Neural cell (in vitro differentiated cells): ENCODE measurements at regions not wholly inside any gene's neighbourhood (a gene's known extent, or its start where the extent isn't known, plus 50 kb on each side); places are given as distances from the start of the nearest gene placed in this dataset.

ENCODE experiments used
- H2AFZ ChIP-seq: fragments of 200-600, 300-800 bp; sonication (generic), shearing (Covaris generic); 2 replicates; pipeline ENCODE4 v1.6.0; 2014; ENCODE audit warnings: low read depth, mild to moderate bottlenecking, antibody characterized with exemption, low read length, moderate library complexity
- H3F3A ChIP-seq: fragments of 200-600 bp; shearing (Covaris generic); 2 replicates; pipeline ENCODE4 v1.6.1; 2016; ENCODE audit warnings: mild to moderate bottlenecking, moderate library complexity, mixed read lengths, antibody characterized with exemption, low read length; ENCODE audit not compliant: insufficient read depth, poor library complexity, severe bottlenecking
- H3K27ac ChIP-seq: fragments of 200-600, 300-800 bp; sonication (generic), shearing (Covaris generic); 2 replicates; pipeline ENCODE4 v1.5.1; 2014; ENCODE audit warnings: mild to moderate bottlenecking, low read length, moderate library complexity
- H3K27me3 ChIP-seq: fragments of 300-800, 200-600 bp; sonication (generic), shearing (Covaris generic); 2 replicates; pipeline ENCODE4 v1.6.0; 2014; ENCODE audit warnings: mild to moderate bottlenecking, low read depth, low read length, moderate library complexity; ENCODE audit not compliant: insufficient read depth
- H3K36me3 ChIP-seq: fragments of 300-800, 200-600 bp; sonication (generic), shearing (Covaris generic); 2 replicates; pipeline ENCODE4 v1.5.1; 2014; ENCODE audit warnings: mild to moderate bottlenecking, antibody characterized with exemption, low read length, moderate library complexity; ENCODE audit not compliant: insufficient read depth
- H3K4me2 ChIP-seq: fragments of 300-800, 200-600 bp; sonication (generic), shearing (Covaris generic); 2 replicates; pipeline ENCODE4 v1.6.0; 2014; ENCODE audit warnings: mild to moderate bottlenecking, low read length
- H3K4me3 ChIP-seq: fragments of 300-800, 200-600 bp; sonication (generic), shearing (Covaris generic); 2 replicates; pipeline ENCODE4 v1.5.1; 2014; ENCODE audit warnings: mild to moderate bottlenecking, low read length, moderate library complexity
- H3K79me2 ChIP-seq: fragments of 200-600 bp; shearing (Covaris generic); replicated peaks from 2 replicates; pipeline ENCODE4 v1.6.0; 2014; ENCODE audit warnings: mild to moderate bottlenecking, low read length, moderate library complexity; ENCODE audit not compliant: insufficient read depth
- H3K9ac ChIP-seq: fragments of 300-800, 200-600 bp; sonication (generic), shearing (Covaris generic); 2 replicates; pipeline ENCODE4 v1.6.1; 2016; ENCODE audit warnings: mild to moderate bottlenecking, low read length, mixed read lengths
- H3K9me2 ChIP-seq: fragments of 200-600 bp; shearing (Covaris generic); 2 replicates; pipeline ENCODE4 v1.6.1; 2016; ENCODE audit warnings: mild to moderate bottlenecking, low read length, mixed read lengths; ENCODE audit not compliant: insufficient read depth
- H3K9me3 ChIP-seq: fragments of 200-600, 300-800 bp; sonication (generic), shearing (Covaris generic); 2 replicates; pipeline ENCODE4 v1.6.1; 2016; ENCODE audit warnings: mild to moderate bottlenecking, mixed run types, low read length, moderate library complexity, mixed read lengths
- H4K20me1 ChIP-seq: fragments of 200-600 bp; shearing (Covaris generic); 2 replicates; pipeline ENCODE4 v1.6.1; 2016; ENCODE audit warnings: mild to moderate bottlenecking, mixed run types; ENCODE audit not compliant: insufficient read depth
- CTCF ChIP-seq: fragments of 450-650 bp; IDR thresholded peaks from 2 replicates; pipeline ENCODE4 v1.5.1; 2014; ENCODE audit warnings: antibody characterized with exemption, mild to moderate bottlenecking, moderate library complexity; ENCODE audit not compliant: poor library complexity, severe bottlenecking
- EP300 ChIP-seq: fragments of 450-650 bp; conservative IDR thresholded peaks from 2 replicates; pipeline ENCODE4 v1.6.1; 2014; ENCODE audit warnings: antibody characterized with exemption, mild to moderate bottlenecking, moderate library complexity; ENCODE audit not compliant: poor library complexity, severe bottlenecking
- EZH2 ChIP-seq: fragments of 200-600, 300-800 bp; shearing (Covaris generic), sonication (generic); IDR thresholded peaks from 2 replicates; pipeline ENCODE4 v1.6.1; 2014; ENCODE audit warnings: antibody characterized with exemption, low read length, borderline replicate concordance, mild to moderate bottlenecking; ENCODE audit not compliant: insufficient read depth, poor library complexity, severe bottlenecking
- MXI1 ChIP-seq: fragments of 450-650 bp; conservative IDR thresholded peaks from 2 replicates; pipeline ENCODE4 v1.6.1; 2014; ENCODE audit warnings: antibody characterized with exemption, mild to moderate bottlenecking; ENCODE audit not compliant: poor library complexity, severe bottlenecking
- POLR2AphosphoS5 ChIP-seq: IDR thresholded peaks from 2 replicates; pipeline ENCODE4 v1.6.1; 2012
- RAD21 ChIP-seq: fragments of 450-650 bp; conservative IDR thresholded peaks from 2 replicates; pipeline ENCODE4 v1.6.1; 2014; ENCODE audit warnings: antibody characterized with exemption, mild to moderate bottlenecking, moderate library complexity
- REST ChIP-seq: IDR thresholded peaks from 2 replicates; pipeline ENCODE4 v1.6.1; 2012; ENCODE audit warnings: borderline replicate concordance
- SMC3 ChIP-seq: fragments of 450-650 bp; conservative IDR thresholded peaks from 2 replicates; pipeline ENCODE4 v1.6.1; 2014; ENCODE audit warnings: antibody characterized with exemption, mild to moderate bottlenecking, moderate library complexity; ENCODE audit not compliant: poor library complexity
- TAF1 ChIP-seq: IDR thresholded peaks from 2 replicates; pipeline ENCODE4 v1.6.1; 2012; ENCODE audit warnings: low read depth

- Histone ChIP-seq H3K27me3 (no peaks in the 10 kb centered on the region), H3K36me3 (no peaks in the 10 kb centered on the region), H3K4me3 (no peak overlapping the region), H3F3A (no peaks in the 10 kb centered on the region), H3K9ac (no peak overlapping the region), H3K4me2 (no peak overlapping the region), H3K27ac (no peak overlapping the region), H2AFZ (no peak overlapping the region), H3K9me3 (no peaks in the 10 kb centered on the region), H3K79me2 (no peaks in the 10 kb centered on the region), H4K20me1 (no peaks in the 10 kb centered on the region), H3K9me2 (no peaks in the 10 kb centered on the region)
- TF ChIP-seq MXI1 (no peak), RAD21 (no peak), SMC3 (no peak), REST (no peak), TAF1 (no peak), CTCF (no peak), POLR2AphosphoS5 (no peak), EP300 (no peak)
Observed at GRCh38 chr16:65888201-65888600, 478.3 kb upstream of the CDH5 start.

GRCh38 chr16:65884018-65884417, 482.5 kb upstream of the CDH5 start:
- Histone ChIP-seq H3K27ac (no peak overlapping the region), H3F3A (no peaks in the 10 kb centered on the region), H3K27me3 (no peaks in the 10 kb centered on the region), H3K9ac (no peak overlapping the region), H3K36me3 (no peaks in the 10 kb centered on the region), H4K20me1 (no peaks in the 10 kb centered on the region), H2AFZ (no peak overlapping the region), H3K4me3 (no peak overlapping the region), H3K9me2 (no peaks in the 10 kb centered on the region), H3K4me2 (no peak overlapping the region), H3K79me2 (no peaks in the 10 kb centered on the region), H3K9me3 (no peaks in the 10 kb centered on the region)
- TF ChIP-seq TAF1: no peak

- H3K9me3 ChIP-seq: no peaks in the 10 kb centered on the region
- H3K36me3 ChIP-seq: no peaks in the 10 kb centered on the region
- no peak overlapping the region for H2AFZ ChIP-seq
- no peaks in the 10 kb centered on the region for H3K27me3 ChIP-seq
- no peak overlapping the region for H3K27ac ChIP-seq
- H3K4me2 ChIP-seq: no peak overlapping the region
- no peaks in the 10 kb centered on the region for H3K9me2 ChIP-seq
- no peaks in the 10 kb centered on the region for H3F3A ChIP-seq
- no peak overlapping the region for H3K4me3 ChIP-seq
- H3K9ac ChIP-seq: no peak overlapping the region
- no peak for TF ChIP-seq CTCF
- no peak for TF ChIP-seq REST
- TF ChIP-seq TAF1: no peak
- TF ChIP-seq POLR2AphosphoS5: no peak
- TF ChIP-seq SMC3: no peak
- TF ChIP-seq EP300: no peak
- no peak for TF ChIP-seq MXI1
- no peak for TF ChIP-seq EZH2
- no peak for TF ChIP-seq RAD21
- no peaks in the 10 kb centered on the region for H4K20me1 ChIP-seq
- no peaks in the 10 kb centered on the region for H3K79me2 ChIP-seq
Observed at GRCh38 chr16:65878347-65878746, 488.1 kb upstream of the CDH5 start.
